NCI-H69 (cell line): ENCODE measurements at regions not wholly inside any gene's neighbourhood (a gene's known extent, or its start where the extent isn't known, plus 50 kb on each side); places are given as distances from the start of the nearest gene placed in this dataset.
"Not testable (repeated sequence)": the region's sequence is repeated elsewhere in the genome, so short reads cannot be mapped to it uniquely, and the experiment has no call there.

Experiments
- DNase-seq: peaks from one replicate; lab custom pipeline; 2025; lab: John Stamatoyannopoulos, UW

- peak; percentile 13 for DNase-seq
These were observed 590.8 kb upstream of the MDGA2 start for GRCh38 chr14:48266201-48266600.

- DNase-seq = no peak
These were observed 586.0 kb upstream of the MDGA2 start for GRCh38 chr14:48261436-48261835.

GRCh38 chr14:48260394-48261295 is 585.2 kb upstream of the MDGA2 start:
- not testable (repeated sequence) for DNase-seq

GRCh38 chr14:48259876-48260275 is 584.5 kb upstream of the MDGA2 start:
- not testable (repeated sequence) for DNase-seq

GRCh38 chr14:48259232-48259631 is 583.8 kb upstream of the MDGA2 start:
- not testable (repeated sequence) for DNase-seq

GRCh38 chr14:48258703-48259102 is 583.3 kb upstream of the MDGA2 start:
- DNase-seq = not testable (repeated sequence)

- no peak for DNase-seq
These were observed 577.6 kb upstream of the MDGA2 start for GRCh38 chr14:48253020-48253419.

GRCh38 chr14:48251290-48251689 is 575.9 kb upstream of the MDGA2 start:
- DNase-seq = peak; percentile 10

- peak; percentile 49 for DNase-seq
These were observed 575.2 kb upstream of the MDGA2 start for GRCh38 chr14:48250575-48250974.

GRCh38 chr14:48247977-48248376 is 572.6 kb upstream of the MDGA2 start:
- peak; percentile 69 for DNase-seq

GRCh38 chr14:48243900-48244299 is 568.5 kb upstream of the MDGA2 start:
- no peak for DNase-seq

GRCh38 chr14:48229091-48229490 is 553.7 kb upstream of the MDGA2 start:
- peak; percentile 14 for DNase-seq

- DNase-seq = no peak
These were observed 518.5 kb upstream of the MDGA2 start for GRCh38 chr14:48193893-48194292.

GRCh38 chr14:48149624-48150023 is 474.2 kb upstream of the MDGA2 start:
- not testable (repeated sequence) for DNase-seq

- no peak for DNase-seq
These were observed 465.4 kb upstream of the MDGA2 start for GRCh38 chr14:48140804-48141203.

GRCh38 chr14:48129472-48129871 is 454.1 kb upstream of the MDGA2 start:
- no peak for DNase-seq

- DNase-seq = no peak
These were observed 452.3 kb upstream of the MDGA2 start for GRCh38 chr14:48127674-48128073.

GRCh38 chr14:48125654-48126053 is 450.2 kb upstream of the MDGA2 start:
- DNase-seq = peak; percentile 94

- no peak for DNase-seq
These were observed 438.3 kb upstream of the MDGA2 start for GRCh38 chr14:48113713-48114112.

GRCh38 chr14:48111151-48111550 is 435.7 kb upstream of the MDGA2 start:
- DNase-seq = no peak

- DNase-seq = no peak
These were observed 432.2 kb upstream of the MDGA2 start for GRCh38 chr14:48107646-48108045.

GRCh38 chr14:48096897-48097296 is 421.5 kb upstream of the MDGA2 start:
- peak; percentile 56 for DNase-seq

- no peak for DNase-seq
These were observed 411.1 kb upstream of the MDGA2 start for GRCh38 chr14:48086516-48086915.

GRCh38 chr14:48075487-48075886 is 400.1 kb upstream of the MDGA2 start:
- DNase-seq = no peak
